HG03520 (cell line): ENCODE measurements at regions not wholly inside any gene's neighbourhood (a gene's known extent, or its start where the extent isn't known, plus 50 kb on each side); places are given as distances from the start of the nearest gene placed in this dataset.

ENCODE experiments used
- ATAC-seq: cut with Tn5 transposase; IDR thresholded peaks from one replicate; pipeline ENCODE4 v1.9.1; 2021; ENCODE audit warnings: mild to moderate bottlenecking, moderate library complexity; ENCODE audit not compliant: unreplicated experiment

GRCh38 chr5:85813146-85813545, 804.6 kb upstream of the COX7C start:
- ATAC-seq: no peak

- ATAC-seq: no peak
These were observed 803.1 kb upstream of the COX7C start for GRCh38 chr5:85814596-85814995.

GRCh38 chr5:85823462-85824426, 794.0 kb upstream of the COX7C start:
- ATAC-seq: no peak

- no peak for ATAC-seq
These were observed 779.0 kb upstream of the COX7C start for GRCh38 chr5:85838781-85839180.

- no peak for ATAC-seq
These were observed 776.1 kb upstream of the COX7C start for GRCh38 chr5:85841653-85842052.

- no peak for ATAC-seq
These were observed 774.2 kb upstream of the COX7C start for GRCh38 chr5:85843535-85843934.

GRCh38 chr5:85849411-85849810, 768.3 kb upstream of the COX7C start:
- ATAC-seq: no peak

GRCh38 chr5:85865296-85865695, 752.4 kb upstream of the COX7C start:
- ATAC-seq: no peak

- no peak for ATAC-seq
These were observed 749.7 kb upstream of the COX7C start for GRCh38 chr5:85868070-85868469.

GRCh38 chr5:85893996-85894395, 723.7 kb upstream of the COX7C start:
- ATAC-seq: no peak

GRCh38 chr5:85896514-85896913, 721.2 kb upstream of the COX7C start:
- ATAC-seq: no peak

- no peak for ATAC-seq
These were observed 711.3 kb upstream of the COX7C start for GRCh38 chr5:85906460-85906859.

- ATAC-seq: no peak
These were observed 707.4 kb upstream of the COX7C start for GRCh38 chr5:85910335-85910734.

- ATAC-seq: no peak
These were observed 696.8 kb upstream of the COX7C start for GRCh38 chr5:85920984-85921383.

- ATAC-seq: no peak
These were observed 696.2 kb upstream of the COX7C start for GRCh38 chr5:85921590-85921989.

GRCh38 chr5:85927632-85928031, 690.1 kb upstream of the COX7C start:
- no peak for ATAC-seq

GRCh38 chr5:85929713-85930112, 688.0 kb upstream of the COX7C start:
- ATAC-seq: no peak

GRCh38 chr5:85931220-85931619, 686.5 kb upstream of the COX7C start:
- no peak for ATAC-seq

GRCh38 chr5:85938201-85938600, 679.5 kb upstream of the COX7C start:
- no peak for ATAC-seq

- no peak for ATAC-seq
These were observed 666.0 kb upstream of the COX7C start for GRCh38 chr5:85951707-85952210.

GRCh38 chr5:85952680-85953079, 665.1 kb upstream of the COX7C start:
- no peak for ATAC-seq

GRCh38 chr5:85967681-85968080, 650.1 kb upstream of the COX7C start:
- ATAC-seq: no peak
